Ascending aorta (tissue), 2 donors: ENCODE measurements at regions not wholly inside any gene's neighbourhood (a gene's known extent, or its start where the extent isn't known, plus 50 kb on each side); places are given as distances from the start of the nearest gene placed in this dataset.

Experiments used
- DNase-seq, 2 donors: peaks; one replicate each; pipeline ENCODE4 v3.0.0-alpha.2; 2019; ENCODE audit warnings: low spot score in 2 of 2
- H3K27ac ChIP-seq, 2 donors: fragments of 200-600 bp; sonication (generic); one replicate each; pipeline ENCODE4 v1.5.1; 2016 to 2017; ENCODE audit warnings: mild to moderate bottlenecking in 1 of 2
- H3K27me3 ChIP-seq: fragments of 200-600 bp; sonication (generic); one replicate; pipeline ENCODE4 v1.5.1; 2017
- H3K36me3 ChIP-seq, 2 donors: fragments of 200-600 bp; sonication (generic); one replicate each; pipeline ENCODE4 v1.5.1; 2016
- H3K4me1 ChIP-seq, 2 donors: fragments of 200-600 bp; sonication (generic); one replicate each; pipeline ENCODE4 v1.5.1; 2016 to 2017; ENCODE audit warnings: mild to moderate bottlenecking in 1 of 2
- H3K4me3 ChIP-seq, 2 donors: fragments of 200-600 bp; sonication (generic); one replicate each; pipeline ENCODE4 v1.5.1; 2016 to 2017; ENCODE audit warnings: mild to moderate bottlenecking in 1 of 2
- H3K9me3 ChIP-seq, 2 donors: fragments of 200-600 bp; sonication (generic); one replicate each; pipeline ENCODE4 v1.5.1; 2016
- CTCF ChIP-seq, 3 experiments: fragments of 200-600 bp in 2 of 3; fragments of 450-650 bp in 1 of 3; sonication (generic) in 2 of 3; IDR thresholded peaks; one replicate each; pipeline ENCODE4 v1.5.1; 2016 to 2019; ENCODE audit warnings: antibody characterized with exemption in 3 of 3, mild to moderate bottlenecking in 1 of 3, moderate library complexity in 1 of 3
- intact Hi-C: fragments of 100-400 bp; cut with DNase I; formaldehyde crosslinking; loops from one replicate; pipeline ENCODE4 v1.15.1; 2023

- Histone ChIP-seq H3K27me3 (no peaks in the 10 kb centered on the region), H3K27ac (no peak overlapping the region), H3K4me3 (no peak overlapping the region), H3K4me1 (no peaks in the 10 kb centered on the region), H3K36me3 (no peaks in the 10 kb centered on the region), H3K9me3 (no peaks in the 10 kb centered on the region)
- intact Hi-C loops: no loop called here
- DNase-seq: no peak
- no peak for TF ChIP-seq CTCF (IDR thresholded peaks at IDR 0.05)
Measured at GRCh38 chr3:59698091-59698490, 648.3 kb upstream of the CFAP20DC start.

- TF ChIP-seq CTCF (IDR thresholded peaks at IDR 0.05): no peak
- no peak for DNase-seq
- Histone ChIP-seq H3K9me3 (no peaks in the 10 kb centered on the region), H3K27me3 (no peaks in the 10 kb centered on the region), H3K4me3 (no peak overlapping the region), H3K4me1 (no peaks in the 10 kb centered on the region), H3K27ac (no peak overlapping the region), H3K36me3 (no peaks in the 10 kb centered on the region)
- intact Hi-C loops: no loop called here
Measured at GRCh38 chr3:59696783-59697182, 647.0 kb upstream of the CFAP20DC start.

- Histone ChIP-seq H3K27me3 (no peaks in the 10 kb centered on the region), H3K36me3 (no peaks in the 10 kb centered on the region), H3K9me3 (no peaks in the 10 kb centered on the region), H3K4me3 (no peak overlapping the region), H3K4me1 (no peaks in the 10 kb centered on the region), H3K27ac (no peak overlapping the region)
- no peak for TF ChIP-seq CTCF (IDR thresholded peaks at IDR 0.05)
- intact Hi-C loops: no loop called here
- DNase-seq: no peak
Measured at GRCh38 chr3:59695860-59696259, 646.0 kb upstream of the CFAP20DC start.

- no peak overlapping the region for H3K4me3 ChIP-seq
- no peak for TF ChIP-seq CTCF (IDR thresholded peaks at IDR 0.05)
- intact Hi-C loops: no loop called here
- H3K36me3 ChIP-seq: no peaks in the 10 kb centered on the region
- H3K4me1 ChIP-seq: no peaks in the 10 kb centered on the region
- DNase-seq: no peak
- no peak overlapping the region for H3K27ac ChIP-seq
- no peaks in the 10 kb centered on the region for H3K27me3 ChIP-seq
- H3K9me3 ChIP-seq: no peaks in the 10 kb centered on the region
Measured at GRCh38 chr3:59692117-59692516, 642.3 kb upstream of the CFAP20DC start.

GRCh38 chr3:59690886-59691285 lies 641.1 kb upstream of the CFAP20DC start:
- H3K27ac ChIP-seq: no peak overlapping the region
- no peaks in the 10 kb centered on the region for H3K4me1 ChIP-seq
- no peak overlapping the region for H3K4me3 ChIP-seq
- no peaks in the 10 kb centered on the region for H3K27me3 ChIP-seq
- no peaks in the 10 kb centered on the region for H3K9me3 ChIP-seq
- intact Hi-C loops: no loop called here
- no peaks in the 10 kb centered on the region for H3K36me3 ChIP-seq
- TF ChIP-seq CTCF (IDR thresholded peaks at IDR 0.05): no peak
- DNase-seq: no peak

- H3K27me3 ChIP-seq: no peaks in the 10 kb centered on the region
- H3K4me1 ChIP-seq: no peaks in the 10 kb centered on the region
- TF ChIP-seq CTCF (IDR thresholded peaks at IDR 0.05): no peak
- no peak for DNase-seq
- H3K36me3 ChIP-seq: no peaks in the 10 kb centered on the region
- no peak overlapping the region for H3K4me3 ChIP-seq
- intact Hi-C loops: no loop called here
- H3K9me3 ChIP-seq: no peaks in the 10 kb centered on the region
- no peak overlapping the region for H3K27ac ChIP-seq
Measured at GRCh38 chr3:59688636-59689035, 638.8 kb upstream of the CFAP20DC start.
